CD4-positive, alpha-beta T cell treated with Interleukin-17A for 4 hours (primary cell): ENCODE measurements at regions not wholly inside any gene's neighbourhood (a gene's known extent, or its start where the extent isn't known, plus 50 kb on each side); places are given as distances from the start of the nearest gene placed in this dataset.

Experiments used
- DNase-seq: peaks from one replicate; pipeline ENCODE4 v3.0.0-alpha.2; 2020; ENCODE audit warnings: mixed read lengths

- no peak for DNase-seq
Observed at GRCh38 chr6:132868057-132868456, 53.7 kb downstream of the RPS12 start.

GRCh38 chr6:132872923-132873322 is 58.6 kb downstream of the RPS12 start:
- DNase-seq = no peak

GRCh38 chr6:132877003-132877402 is 62.6 kb downstream of the RPS12 start:
- no peak for DNase-seq

GRCh38 chr6:132887204-132887603 is 72.8 kb downstream of the RPS12 start:
- no peak for DNase-seq

- no peak for DNase-seq
Observed at GRCh38 chr6:132888701-132889100, 74.3 kb downstream of the RPS12 start.

- no peak for DNase-seq
Observed at GRCh38 chr6:132892929-132893771, 78.8 kb downstream of the RPS12 start.

- no peak for DNase-seq
Observed at GRCh38 chr6:132893772-132894490, 79.6 kb downstream of the RPS12 start.

GRCh38 chr6:132898376-132898775 is 84.0 kb downstream of the RPS12 start:
- DNase-seq = no peak

- DNase-seq = no peak
Observed at GRCh38 chr6:132900849-132901248, 86.5 kb downstream of the RPS12 start.

- no peak for DNase-seq
Observed at GRCh38 chr6:132902901-132903300, 88.5 kb downstream of the RPS12 start.

GRCh38 chr6:132907231-132907630 is 92.9 kb downstream of the RPS12 start:
- DNase-seq = no peak

- no peak for DNase-seq
Observed at GRCh38 chr6:132907914-132908313, 93.5 kb downstream of the RPS12 start.

GRCh38 chr6:132909742-132910141 is 95.4 kb downstream of the RPS12 start:
- no peak for DNase-seq

- no peak for DNase-seq
Observed at GRCh38 chr6:132910759-132911158, 96.4 kb downstream of the RPS12 start.

- no peak for DNase-seq
Observed at GRCh38 chr6:132919045-132919860, 104.9 kb downstream of the RPS12 start.

GRCh38 chr6:132927713-132928112 is 113.3 kb downstream of the RPS12 start:
- DNase-seq = no peak

- no peak for DNase-seq
Observed at GRCh38 chr6:132929141-132929540, 114.8 kb downstream of the RPS12 start.

- DNase-seq = no peak
Observed at GRCh38 chr6:132931313-132931712, 116.9 kb downstream of the RPS12 start.

- DNase-seq = no peak
Observed at GRCh38 chr6:132931936-132932514, 117.7 kb downstream of the RPS12 start.

- DNase-seq = no peak
Observed at GRCh38 chr6:132932588-132932987, 118.2 kb downstream of the RPS12 start.

GRCh38 chr6:132933090-132933489 is 118.7 kb downstream of the RPS12 start:
- no peak for DNase-seq

GRCh38 chr6:132934496-132934895 is 120.1 kb downstream of the RPS12 start:
- DNase-seq = no peak

GRCh38 chr6:132936646-132937045 is 122.3 kb downstream of the RPS12 start:
- DNase-seq = no peak
